AG20443 (cell line): ENCODE measurements at regions not wholly inside any gene's neighbourhood (a gene's known extent, or its start where the extent isn't known, plus 50 kb on each side); places are given as distances from the start of the nearest gene placed in this dataset.

Source experiments
- DNase-seq: peaks from one replicate; pipeline ENCODE4 v3.0.0; 2012; ENCODE audit warnings: low spot score, mixed read lengths

DNA sequence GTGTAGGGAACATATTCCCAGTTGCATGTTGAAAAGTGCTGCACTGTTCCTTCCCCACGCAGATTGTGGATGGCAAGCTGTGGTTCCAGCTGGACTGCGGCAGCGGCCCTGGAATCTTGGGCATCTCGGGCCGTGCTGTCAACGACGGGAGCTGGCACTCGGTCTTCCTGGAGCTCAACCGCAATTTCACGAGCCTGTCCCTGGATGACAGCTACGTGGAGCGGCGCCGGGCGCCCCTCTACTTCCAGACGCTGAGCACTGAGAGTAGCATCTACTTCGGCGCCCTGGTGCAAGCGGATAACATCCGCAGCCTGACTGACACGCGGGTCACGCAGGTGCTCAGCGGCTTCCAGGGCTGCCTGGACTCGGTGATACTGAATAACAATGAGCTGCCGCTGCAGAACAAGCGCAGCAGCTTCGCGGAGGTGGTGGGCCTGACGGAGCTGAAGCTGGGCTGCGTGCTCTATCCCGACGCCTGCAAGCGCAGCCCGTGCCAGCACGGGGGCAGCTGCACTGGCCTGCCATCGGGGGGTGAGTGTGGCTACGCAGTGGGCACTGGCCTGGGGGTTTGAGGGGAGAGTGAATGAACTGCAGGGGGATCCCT, 102.7 kb upstream of the MTNR1B start:
- no peak for DNase-seq

DNA sequence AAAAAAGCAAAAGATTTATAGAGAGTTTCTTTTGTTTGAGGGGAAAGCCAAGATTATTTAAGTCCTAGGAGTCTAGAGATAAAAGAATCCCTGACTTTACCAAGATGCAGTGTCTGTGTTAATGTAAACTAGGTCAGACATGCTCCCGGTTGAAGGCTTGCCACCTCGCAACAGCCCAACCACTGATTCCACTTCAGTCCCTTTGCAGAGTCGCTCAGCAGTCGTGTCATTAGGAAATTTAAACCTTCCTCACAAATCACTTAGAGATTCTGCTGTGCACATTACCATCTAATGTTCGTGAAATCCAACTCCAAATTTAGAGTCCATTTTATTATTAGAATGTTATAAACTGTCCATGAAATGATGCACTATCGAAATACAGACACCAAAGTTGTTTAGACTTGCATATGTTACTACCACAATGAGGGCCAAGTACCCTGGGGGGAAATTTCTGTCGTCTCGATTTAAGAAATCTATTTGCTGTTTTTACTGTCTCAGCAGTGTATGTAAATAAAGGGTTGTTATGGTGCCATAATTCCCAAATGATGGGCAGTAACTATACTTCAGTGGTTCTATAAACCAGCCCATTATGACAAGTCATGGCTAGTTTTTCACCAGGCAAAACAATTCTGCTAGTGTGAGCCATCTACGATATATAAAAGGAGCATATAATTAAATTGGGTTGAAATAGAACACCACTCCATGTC, 101.4 kb upstream of the MTNR1B start:
- no peak for DNase-seq

DNA sequence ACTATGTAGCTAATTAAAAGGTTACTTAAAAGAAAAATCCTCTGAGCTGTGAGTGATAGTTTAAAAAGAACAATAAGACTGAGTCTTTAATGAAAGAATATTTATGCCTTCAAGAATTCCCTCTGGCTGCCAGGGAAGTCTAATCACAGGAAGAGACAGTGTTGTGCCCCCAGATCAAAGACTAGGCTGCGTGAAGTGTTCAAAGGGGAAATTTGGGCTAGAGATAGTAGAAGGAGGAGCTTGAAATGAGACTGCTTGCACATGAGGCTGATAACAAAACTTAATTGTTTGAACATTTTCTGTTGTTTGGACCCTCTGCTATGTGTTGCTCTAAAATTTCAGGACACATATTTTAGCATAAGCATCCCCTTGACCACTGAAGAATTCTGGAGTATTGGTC, 99.7 kb upstream of the MTNR1B start:
- DNase-seq: no peak

DNA sequence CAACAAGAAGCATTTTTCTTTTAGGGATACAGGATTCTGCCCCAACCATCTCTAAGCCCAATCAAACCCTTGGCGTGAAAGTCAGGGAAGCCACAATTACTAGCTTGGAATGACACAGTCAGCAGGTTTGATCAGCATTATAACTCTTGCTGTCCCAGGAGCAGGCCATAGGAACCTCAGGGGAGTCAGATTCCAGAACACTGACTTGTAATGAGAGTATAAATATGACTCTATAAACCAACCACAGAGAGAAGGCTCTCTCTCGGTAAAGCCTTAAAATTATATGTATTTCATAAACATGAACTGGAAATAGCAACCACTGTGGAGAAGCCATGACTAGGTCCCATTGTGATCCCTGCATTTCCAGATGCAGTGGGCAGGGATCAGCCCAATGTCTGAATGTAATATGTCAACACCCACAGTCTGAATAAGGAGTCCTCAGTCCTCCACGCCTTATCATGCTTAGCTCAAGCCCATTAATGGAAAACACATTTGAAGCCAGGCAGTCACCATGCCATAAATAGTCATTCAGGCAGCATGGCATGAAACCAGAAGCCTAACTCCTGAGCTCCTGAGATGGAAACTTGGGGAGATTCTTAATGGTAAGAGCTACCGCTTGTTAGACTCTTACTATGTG, 99.1 kb upstream of the MTNR1B start:
- DNase-seq: no peak

DNA sequence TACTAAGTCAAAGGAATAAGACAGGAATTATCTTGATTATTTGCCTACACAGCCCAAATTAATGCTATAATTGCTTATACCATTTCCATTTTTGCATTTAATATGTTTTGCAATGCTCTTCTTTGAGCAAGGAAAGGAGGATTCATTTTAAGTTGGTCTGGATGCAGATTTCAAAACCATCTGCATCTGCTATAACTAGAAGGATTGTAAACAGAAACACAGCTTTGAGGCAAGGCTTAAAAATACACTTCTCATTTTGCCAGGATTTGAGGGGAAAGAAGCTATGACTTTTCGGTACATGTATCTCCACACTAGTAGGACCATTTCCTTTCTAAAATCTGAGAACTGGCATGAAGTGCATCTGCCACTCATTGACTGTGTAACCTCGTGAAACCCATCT, 95.9 kb upstream of the MTNR1B start:
- DNase-seq: no peak

DNA sequence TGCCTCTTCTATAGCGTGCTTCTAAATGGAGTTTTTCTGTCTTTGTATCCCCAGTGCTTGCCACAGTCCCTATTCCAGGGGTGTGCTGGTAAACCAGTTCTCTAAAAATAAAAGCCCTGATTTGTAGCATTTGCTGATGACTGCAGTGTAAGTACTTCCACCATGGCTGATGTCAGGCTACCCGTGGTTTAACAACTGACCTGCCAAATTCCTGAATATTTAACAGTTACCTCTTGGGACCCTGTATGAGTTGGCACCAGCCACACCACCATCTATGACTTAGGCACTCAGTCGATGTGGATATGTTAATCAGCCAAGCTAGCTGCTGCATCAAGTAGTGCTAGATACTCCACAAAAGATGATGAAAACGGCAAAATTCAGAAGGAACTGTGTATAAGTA, 94.0 kb upstream of the MTNR1B start:
- no peak for DNase-seq

DNA sequence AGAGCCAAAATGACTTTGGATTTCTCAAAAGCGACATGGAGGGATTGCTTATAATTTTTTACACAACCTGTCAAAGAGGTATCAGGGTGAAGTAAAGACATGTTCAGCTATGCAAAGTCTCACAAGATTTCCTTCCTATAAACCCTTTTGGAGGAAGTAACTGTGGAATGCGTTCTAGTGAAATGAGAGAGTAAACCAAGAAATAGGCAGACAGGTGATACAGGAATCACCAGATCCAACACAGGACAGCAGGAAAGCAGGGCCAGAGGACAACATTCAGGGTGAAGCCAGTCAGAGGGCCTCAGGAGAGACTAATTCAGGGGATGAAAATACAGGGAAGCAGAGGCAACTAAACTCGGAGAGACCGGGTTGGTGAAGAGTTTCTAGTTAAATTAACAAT, 90.4 kb upstream of the MTNR1B start:
- no peak for DNase-seq

DNA sequence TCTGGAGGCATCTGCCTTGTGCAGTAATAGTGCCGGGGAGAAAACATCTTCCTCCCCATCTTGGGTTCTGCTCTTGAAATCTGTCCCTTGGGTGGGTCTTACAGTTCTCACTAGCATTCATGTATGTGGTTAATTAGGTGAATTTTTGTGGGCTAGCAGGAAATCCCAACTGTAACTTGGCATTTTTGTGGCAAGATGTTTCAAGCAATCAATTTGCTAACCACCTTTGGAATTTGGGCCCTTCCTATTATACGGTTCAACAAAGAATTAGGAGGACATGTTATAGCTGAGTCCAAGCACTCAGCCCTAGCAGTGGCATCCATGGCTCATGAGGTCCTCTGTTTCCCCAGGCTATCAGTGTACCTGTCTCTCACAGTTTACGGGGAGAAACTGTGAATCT, 89.1 kb upstream of the MTNR1B start:
- no peak for DNase-seq

DNA sequence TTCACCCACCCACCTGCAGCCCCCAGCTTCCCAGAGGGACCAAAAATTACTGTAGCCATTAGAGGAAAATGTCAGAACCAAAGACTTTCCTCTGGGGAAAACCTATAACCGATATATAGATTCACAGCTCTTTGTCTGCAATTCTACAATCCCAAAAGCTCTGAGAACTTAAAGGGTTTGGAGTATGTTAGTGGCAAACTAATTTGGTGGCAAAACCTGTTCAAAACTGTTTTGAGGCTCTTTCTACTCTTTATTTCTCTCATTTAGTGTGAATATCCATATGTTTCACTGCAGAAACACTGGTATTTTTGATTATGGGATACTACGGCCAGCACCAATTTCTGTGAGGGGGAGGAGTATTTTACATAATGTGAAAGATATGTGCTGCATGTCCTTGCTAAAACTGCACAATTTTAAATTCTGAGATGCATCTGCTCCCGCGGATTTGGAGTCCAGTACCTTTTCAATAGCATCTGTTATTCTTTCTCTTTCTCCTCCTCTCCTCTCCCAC, 87.5 kb upstream of the MTNR1B start:
- DNase-seq: no peak

DNA sequence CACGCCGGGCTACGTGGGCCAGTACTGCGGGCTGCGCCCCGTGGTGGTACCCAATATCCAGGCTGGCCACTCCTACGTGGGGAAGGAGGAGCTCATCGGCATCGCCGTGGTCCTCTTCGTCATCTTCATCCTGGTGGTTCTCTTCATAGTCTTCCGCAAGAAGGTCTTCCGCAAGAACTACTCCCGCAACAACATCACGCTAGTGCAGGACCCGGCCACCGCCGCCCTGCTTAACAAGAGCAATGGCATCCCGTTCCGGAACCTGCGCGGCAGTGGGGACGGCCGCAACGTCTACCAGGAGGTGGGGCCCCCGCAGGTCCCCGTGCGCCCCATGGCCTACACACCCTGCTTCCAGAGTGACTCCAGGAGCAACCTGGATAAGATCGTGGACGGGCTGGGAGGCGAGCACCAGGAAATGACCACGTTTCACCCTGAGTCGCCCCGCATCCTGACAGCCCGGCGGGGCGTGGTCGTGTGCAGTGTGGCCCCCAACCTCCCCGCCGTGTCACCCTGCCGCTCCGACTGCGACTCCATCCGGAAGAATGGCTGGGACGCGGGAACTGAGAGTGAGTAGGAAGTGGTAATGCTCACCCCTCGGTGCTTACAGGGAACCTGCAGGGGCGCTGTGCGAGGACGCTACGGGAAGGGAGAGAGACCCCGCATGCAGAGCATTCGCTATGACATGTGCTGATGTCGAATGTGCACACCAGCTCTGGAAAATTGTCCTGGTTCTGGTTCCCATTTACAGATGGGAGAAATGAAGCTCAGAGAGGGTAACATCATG, 86.4 kb upstream of the MTNR1B start:
- DNase-seq: no peak

DNA sequence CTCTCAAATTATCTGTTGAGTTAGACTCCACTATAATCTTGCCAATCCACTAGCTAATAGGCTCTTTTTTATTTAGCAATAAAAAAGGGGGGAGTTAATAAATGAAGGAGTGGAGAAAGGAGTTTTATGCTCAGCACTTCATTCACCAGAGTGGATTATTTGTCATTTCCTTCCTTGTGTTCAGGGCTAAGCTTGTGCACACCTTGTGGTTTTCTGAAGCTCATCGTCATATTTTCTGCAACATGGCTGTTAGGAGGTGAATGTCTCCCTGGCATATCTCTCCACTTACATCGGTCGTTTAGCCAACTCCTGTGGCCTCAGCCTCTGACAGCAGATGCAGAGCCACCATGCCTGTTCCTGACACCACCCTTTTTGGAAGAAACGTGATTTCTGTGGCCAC, 83.9 kb upstream of the MTNR1B start:
- no peak for DNase-seq

DNA sequence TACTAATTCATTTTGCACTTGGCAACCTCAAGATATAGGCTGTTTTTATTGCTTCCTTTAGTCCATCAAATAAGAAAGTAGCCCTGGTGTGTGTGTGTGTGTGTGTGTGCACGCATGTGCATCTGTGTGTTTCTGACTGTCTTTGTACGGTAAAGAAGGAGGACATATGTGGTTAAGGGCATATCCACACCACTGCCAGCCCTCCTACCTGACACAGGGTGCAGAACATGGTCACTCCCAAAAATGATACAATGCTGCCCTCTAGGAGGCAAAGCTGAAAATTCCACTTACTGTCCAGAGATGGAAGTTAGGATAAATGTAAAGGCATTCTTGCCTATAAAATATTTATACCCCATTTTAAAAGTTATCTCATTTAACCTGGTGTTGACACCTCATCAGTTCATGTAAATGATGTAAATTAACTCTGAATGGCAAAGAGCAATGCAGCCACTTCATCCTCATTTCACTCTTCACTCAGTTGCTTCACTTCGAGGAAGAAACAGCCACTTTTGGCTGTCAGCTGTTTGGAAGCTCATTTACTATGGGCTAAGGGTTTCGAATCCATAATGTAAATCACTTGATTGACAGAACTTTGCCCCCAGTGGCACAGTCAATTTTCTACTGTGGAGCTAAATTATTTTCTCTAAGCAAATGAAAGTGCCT, 83.1 kb upstream of the MTNR1B start:
- DNase-seq: peak; percentile 53

DNA sequence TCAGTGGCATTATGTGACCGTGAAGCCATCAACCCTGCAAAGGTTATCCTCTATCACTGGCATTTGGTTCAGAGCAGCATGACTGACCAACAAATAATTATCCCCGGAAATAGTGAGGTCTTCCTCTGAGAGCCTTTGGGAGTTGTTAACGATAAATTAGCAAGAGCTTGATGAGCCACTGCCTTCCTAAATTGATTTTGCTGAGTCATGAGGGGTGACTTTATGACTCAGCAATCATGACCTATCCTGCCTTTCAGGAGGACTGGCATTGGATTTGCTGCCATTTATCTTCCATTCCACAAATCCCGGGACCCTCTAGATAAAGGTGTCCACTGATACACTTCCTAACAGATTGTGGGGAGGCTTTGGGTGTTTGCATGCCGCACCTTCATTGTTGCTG, 80.8 kb upstream of the MTNR1B start:
- no peak for DNase-seq

DNA sequence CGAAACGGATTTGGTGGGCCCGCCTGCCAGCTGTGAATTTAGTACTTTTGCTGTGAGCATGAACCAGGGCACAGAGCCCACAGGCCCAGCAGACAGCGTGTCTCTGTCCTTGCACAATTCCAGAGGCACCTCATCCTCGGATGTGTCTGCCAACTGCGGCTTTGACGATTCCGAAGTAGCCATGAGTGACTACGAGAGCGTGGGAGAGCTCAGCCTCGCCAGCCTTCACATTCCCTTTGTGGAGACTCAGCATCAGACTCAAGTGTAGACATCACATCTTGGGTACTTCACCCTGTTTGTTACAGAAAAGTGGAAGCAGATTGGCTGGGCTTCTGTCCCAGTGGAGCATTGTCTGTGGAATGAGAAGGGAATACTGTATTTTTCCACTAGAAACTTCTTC, 78.6 kb upstream of the MTNR1B start:
- no peak for DNase-seq

DNA sequence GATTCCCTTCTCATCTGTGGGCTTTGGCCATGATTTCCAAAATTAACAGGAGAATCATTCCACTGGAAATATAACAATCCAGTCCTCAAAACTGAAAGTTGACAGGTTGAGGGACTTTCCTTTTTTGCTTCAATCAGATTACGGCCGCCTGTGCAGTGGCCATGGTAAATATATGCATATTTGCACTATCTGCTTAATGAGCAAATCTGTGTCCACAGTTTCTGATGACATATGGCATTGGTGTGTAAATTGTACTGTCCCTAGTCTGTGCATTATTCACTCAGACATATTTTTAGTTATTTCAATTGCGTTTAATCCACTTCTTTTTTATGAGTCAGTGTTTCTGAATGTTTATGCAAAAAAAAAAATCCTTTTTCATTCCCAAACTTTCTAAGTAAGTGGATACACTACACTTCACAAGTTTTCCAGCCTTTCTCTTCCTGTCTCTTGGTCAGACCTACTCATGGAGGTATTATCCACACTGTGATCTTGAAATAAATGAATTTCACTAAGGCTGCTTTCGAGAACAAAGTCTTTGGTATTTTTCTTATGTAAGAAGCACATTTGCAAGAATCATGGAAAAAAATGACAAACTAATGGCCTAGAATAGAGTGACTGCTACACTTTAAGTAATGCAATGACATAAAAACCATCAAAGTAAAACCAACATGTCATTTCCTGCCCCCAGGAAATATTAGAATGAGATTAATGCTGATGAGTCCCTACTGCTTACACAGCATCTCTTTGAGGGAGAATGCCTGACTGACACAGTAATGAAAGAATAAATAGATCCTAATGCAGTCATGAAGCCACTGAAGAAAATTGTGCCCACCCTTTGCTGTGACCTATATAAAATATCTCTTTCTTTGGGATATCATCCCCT, 76.4 kb upstream of the MTNR1B start:
- DNase-seq: no peak

DNA sequence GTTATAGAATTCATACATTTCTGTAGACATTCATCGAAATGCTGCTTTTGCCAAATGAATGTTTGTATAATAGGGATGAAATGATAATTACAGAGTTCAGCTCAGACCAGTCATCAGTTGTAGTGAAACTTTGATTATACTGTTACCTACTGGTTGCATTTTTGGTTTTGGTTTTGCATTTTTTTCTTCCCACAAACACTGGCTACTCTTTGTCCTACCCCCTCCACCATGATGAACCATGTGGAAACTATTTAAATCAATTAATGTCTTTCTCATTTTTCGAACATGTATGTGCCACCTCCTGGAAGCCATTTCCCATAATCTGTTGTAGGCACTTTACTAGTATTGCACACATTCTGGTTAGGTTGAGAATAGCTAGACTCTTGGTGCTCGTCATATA, 75.3 kb upstream of the MTNR1B start:
- DNase-seq: no peak

DNA sequence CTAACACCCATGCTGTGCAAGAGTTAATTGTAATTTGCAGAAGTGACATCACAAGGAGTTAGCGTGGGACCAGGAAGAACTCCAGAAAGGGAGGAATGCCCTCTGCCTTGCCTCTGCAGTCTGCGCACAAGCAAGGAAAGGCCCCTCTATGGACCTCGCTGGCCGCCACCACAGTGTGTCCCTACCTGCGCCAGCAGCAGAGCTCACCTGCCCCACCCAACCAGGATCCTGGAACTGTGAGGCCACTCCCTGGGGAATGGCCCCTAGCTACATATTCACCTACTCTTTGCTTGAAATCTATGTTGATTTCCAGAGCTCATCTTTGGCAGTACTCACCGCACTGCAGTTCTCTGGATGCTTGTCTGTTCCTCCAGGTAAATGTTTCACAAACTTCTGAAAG, 72.0 kb upstream of the MTNR1B start:
- no peak for DNase-seq

DNA sequence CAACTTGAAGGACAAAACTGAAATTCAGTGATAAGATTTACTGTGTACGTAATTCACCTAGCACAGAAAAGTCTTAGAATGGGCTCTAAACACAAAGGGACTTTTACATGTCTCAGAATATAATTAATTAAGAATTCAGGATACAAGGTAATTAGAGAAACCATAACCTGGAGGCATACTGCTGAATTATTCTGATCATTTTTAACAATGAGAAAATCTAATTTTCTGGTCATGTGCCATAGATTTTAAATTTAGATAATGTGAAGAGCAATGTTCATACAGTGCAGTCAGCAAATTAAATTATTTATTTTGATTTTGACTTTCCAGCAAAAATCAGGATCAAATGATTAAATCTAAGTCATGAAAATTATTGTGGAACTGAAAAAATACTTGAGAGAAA, 67.0 kb upstream of the MTNR1B start:
- no peak for DNase-seq

DNA sequence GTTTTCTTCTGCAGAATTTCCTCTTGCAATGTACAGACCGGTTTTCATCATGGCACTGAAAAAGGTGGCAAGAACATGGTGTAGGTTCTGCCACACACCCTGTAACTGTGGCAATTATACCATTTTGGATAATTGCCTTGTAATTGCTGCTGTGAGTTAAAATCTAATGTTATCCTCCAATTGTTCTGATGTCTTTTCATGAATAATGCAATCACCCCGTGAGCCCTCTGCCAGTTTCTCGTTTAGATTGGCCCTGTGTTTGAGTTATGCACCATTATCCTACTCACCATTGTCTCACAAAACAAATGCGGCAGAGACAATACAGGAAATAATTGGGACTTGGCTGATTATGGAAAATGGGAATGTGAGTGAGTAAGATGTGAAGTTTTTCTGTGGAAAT, 61.8 kb upstream of the MTNR1B start:
- no peak for DNase-seq

DNA sequence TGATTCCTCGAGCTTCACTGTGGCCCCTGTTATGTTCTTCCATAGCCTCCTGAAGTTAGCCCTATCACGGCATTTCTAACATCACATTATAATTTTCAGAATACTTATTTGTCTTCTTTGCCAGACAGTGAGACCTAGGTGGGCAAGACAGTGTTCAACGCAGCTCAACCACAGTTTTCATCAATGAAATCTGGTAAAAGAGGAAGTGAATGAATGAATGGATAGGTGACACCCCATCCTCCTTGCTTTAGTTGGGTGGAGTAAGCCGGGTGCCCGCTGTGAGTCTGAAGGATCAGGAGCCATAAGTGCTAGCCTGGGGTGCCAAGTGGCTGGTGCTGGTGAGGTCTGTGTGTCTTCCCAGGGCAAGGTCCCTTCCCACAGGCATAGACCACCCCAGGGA, 60.2 kb upstream of the MTNR1B start:
- no peak for DNase-seq

DNA sequence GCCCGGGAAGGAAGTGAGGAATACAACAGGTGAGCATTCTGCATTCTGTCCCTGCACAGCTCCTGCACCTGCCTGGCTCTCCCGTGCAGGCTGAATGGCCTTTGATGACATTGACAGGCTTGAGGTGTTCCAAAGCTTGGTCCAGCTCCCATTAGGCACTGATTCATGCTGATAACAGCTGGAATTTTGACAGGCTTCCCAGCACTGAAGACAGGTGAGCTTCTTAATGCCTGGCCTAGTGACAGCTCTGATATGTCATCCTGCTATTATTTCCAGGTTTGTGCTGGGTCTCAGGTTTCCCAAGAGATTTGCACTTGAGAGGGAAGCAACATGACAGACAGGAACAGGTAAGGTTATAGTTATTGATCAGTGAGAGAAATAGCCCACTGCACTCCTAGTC, 58.0 kb upstream of the MTNR1B start:
- DNase-seq: no peak
